ENCODE measurements at regions not wholly inside any gene's neighbourhood (a gene's known extent, or its start where the extent isn't known, plus 50 kb on each side); places are given as distances from the start of the nearest gene placed in this dataset.

DNA sequence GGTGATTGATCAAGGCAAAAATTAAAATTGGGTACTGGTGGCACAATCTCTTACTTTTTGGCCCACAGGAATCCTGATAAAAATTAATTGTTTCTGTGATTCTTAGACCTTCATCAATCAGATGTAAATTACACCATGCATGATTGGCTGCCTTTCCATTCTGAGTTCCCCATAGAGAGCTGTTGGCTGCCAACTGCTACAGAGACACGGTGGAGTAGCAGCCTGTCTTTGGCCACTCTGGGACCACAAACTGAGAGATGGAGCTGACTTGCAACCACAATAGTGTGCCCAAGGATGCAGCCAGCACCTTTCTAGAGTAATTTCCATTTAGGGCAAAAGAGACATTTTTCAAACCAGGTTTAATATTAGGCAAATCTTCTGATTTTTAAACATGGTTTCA lies 274.3 kb upstream of the MMS22L start:
- TF ChIP-seq, protein P1, sequence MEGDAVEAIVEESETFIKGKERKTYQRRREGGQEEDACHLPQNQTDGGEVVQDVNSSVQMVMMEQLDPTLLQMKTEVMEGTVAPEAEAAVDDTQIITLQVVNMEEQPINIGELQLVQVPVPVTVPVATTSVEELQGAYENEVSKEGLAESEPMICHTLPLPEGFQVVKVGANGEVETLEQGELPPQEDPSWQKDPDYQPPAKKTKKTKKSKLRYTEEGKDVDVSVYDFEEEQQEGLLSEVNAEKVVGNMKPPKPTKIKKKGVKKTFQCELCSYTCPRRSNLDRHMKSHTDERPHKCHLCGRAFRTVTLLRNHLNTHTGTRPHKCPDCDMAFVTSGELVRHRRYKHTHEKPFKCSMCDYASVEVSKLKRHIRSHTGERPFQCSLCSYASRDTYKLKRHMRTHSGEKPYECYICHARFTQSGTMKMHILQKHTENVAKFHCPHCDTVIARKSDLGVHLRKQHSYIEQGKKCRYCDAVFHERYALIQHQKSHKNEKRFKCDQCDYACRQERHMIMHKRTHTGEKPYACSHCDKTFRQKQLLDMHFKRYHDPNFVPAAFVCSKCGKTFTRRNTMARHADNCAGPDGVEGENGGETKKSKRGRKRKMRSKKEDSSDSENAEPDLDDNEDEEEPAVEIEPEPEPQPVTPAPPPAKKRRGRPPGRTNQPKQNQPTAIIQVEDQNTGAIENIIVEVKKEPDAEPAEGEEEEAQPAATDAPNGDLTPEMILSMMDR (IDR thresholded peaks at IDR 0.05): no peak
- TF ChIP-seq EZH2 (IDR thresholded peaks at IDR 0.05; ENCODE audit: borderline replicate concordance, insufficient read depth, low read depth, low read length, poor library complexity, severe bottlenecking): no peak

All from B cell (primary cell).